ENCODE measurements at regions not wholly inside any gene's neighbourhood (a gene's known extent, or its start where the extent isn't known, plus 50 kb on each side); places are given as distances from the start of the nearest gene placed in this dataset.

- no peak for TF ChIP-seq CTCF (conservative IDR thresholded peaks at IDR 0.05 in 1 of 2, IDR thresholded peaks at IDR 0.05 in 1 of 2; ENCODE audit: extremely low read depth in 1 of 2, insufficient read depth in 1 of 2, low read depth in 1 of 2, low read length in 2 of 2)
- no peak for TF ChIP-seq EZH2 (IDR thresholded peaks at IDR 0.05; ENCODE audit: borderline replicate concordance, low read length)
Measured at GRCh38 chr5:87735923-87736322, 323.2 kb upstream of the CCNH start.
